ENCODE measurements at regions not wholly inside any gene's neighbourhood (a gene's known extent, or its start where the extent isn't known, plus 50 kb on each side); places are given as distances from the start of the nearest gene placed in this dataset.
"Not testable (repeated sequence)": the region's sequence is repeated elsewhere in the genome, so short reads cannot be mapped to it uniquely, and the experiment has no call there.

- TF ChIP-seq TCF7L2 (IDR thresholded peaks at IDR 0.05; ENCODE audit: borderline replicate concordance, extremely low read depth, insufficient read depth, insufficient read length) (no peak), YY1 (IDR thresholded peaks at IDR 0.05; ENCODE audit: extremely low read depth, insufficient replicate concordance, low read depth, low read length) (no peak), SIN3A (IDR thresholded peaks at IDR 0.05; ENCODE audit: low read depth) (no peak), REST (IDR thresholded peaks at IDR 0.05; ENCODE audit: low read depth) (no peak), POLR2A (IDR thresholded peaks at IDR 0.05; ENCODE audit: borderline replicate concordance, extremely low read depth, insufficient read depth, insufficient read length) (no peak)
Measured at GRCh38 chr2:150256736-150257135, 230.7 kb downstream of the RND3 start (continued).

- Histone ChIP-seq H4K20me1 (ENCODE audit: insufficient read depth) (no peaks in the 10 kb centered on the region), H3K4me3 (replicated peaks in 1 of 2; ENCODE audit: low read depth in 1 of 2, low read length in 2 of 2) (no peak overlapping the region), H3K79me2 (ENCODE audit: insufficient read depth, low read length) (no peaks in the 10 kb centered on the region), H3K27me3 (ENCODE audit: insufficient read depth, low read length) (no peaks in the 10 kb centered on the region), H2AFZ (ENCODE audit: low read depth, low read length, poor library complexity, severe bottlenecking) (no peak overlapping the region), H3K9me3 (ENCODE audit: control insufficient read depth in 1 of 2, insufficient read depth in 1 of 2, low read depth in 1 of 2, low read length in 2 of 2) (no peaks in the 10 kb centered on the region), H3K9ac (ENCODE audit: low read length) (no peak overlapping the region), H3K4me1 (ENCODE audit: control insufficient read depth in 1 of 2, insufficient read depth in 2 of 2, low read length in 2 of 2) (no peaks in the 10 kb centered on the region), H3K9me2 (ENCODE audit: insufficient read depth) (no peaks in the 10 kb centered on the region), H3K4me2 (ENCODE audit: low read length) (no peak overlapping the region), H3K36me3 (ENCODE audit: control insufficient read depth in 1 of 2, insufficient read depth in 2 of 2, low read length in 2 of 2) (no peaks in the 10 kb centered on the region), H3K27ac (ENCODE audit: low read depth, low read length) (no peak overlapping the region)
- no TSS peak for BruUV-seq (replicated peaks)
- ATAC-seq = no peak
- CTCF ChIA-PET = no interaction called here
- RAD21 ChIA-PET (ENCODE audit: low non-redundant PET in 1 of 2, low total read pairs in 2 of 2, uncharacterized antibody in 2 of 2, unreplicated experiment in 2 of 2) = no interaction called here
- DNase-seq (ENCODE audit: low read depth, low spot score) = no peak
- intact Hi-C loops (cut with micrococcal nuclease) = no loop called here
- POLR2A ChIA-PET = no interaction called here
- TF ChIP-seq SP1 (IDR thresholded peaks at IDR 0.05; ENCODE audit: low read depth) (no peak), CEBPB (IDR thresholded peaks at IDR 0.05; ENCODE audit: low read depth) (no peak), SRF (IDR thresholded peaks at IDR 0.05; ENCODE audit: low read depth) (no peak), YY1 (IDR thresholded peaks at IDR 0.05; ENCODE audit: extremely low read depth, insufficient replicate concordance, low read depth, low read length) (no peak), CBX3 (IDR thresholded peaks at IDR 0.05; ENCODE audit: low read depth) (no peak), ZNF274 (IDR thresholded peaks at IDR 0.05; ENCODE audit: low read depth, low read length) (no peak), EGR1 (IDR thresholded peaks at IDR 0.05; ENCODE audit: low read depth) (no peak), ZBTB33 (IDR thresholded peaks at IDR 0.05; ENCODE audit: extremely low read depth, insufficient replicate concordance, low read length) (no peak), EZH2 (IDR thresholded peaks at IDR 0.05) (no peak), ELF1 (IDR thresholded peaks at IDR 0.05; ENCODE audit: borderline replicate concordance, low read depth) (no peak)
Measured at GRCh38 chr2:150255528-150255927, 231.9 kb downstream of the RND3 start.

GRCh38 chr2:150249735-150250134 is 237.7 kb downstream of the RND3 start:
- intact Hi-C loops (cut with micrococcal nuclease); H3K9me3 ChIP-seq (ENCODE audit: control insufficient read depth in 1 of 2, insufficient read depth in 1 of 2, low read depth in 1 of 2, low read length in 2 of 2): not testable (repeated sequence)

More at GRCh38 chr2:150249735-150250134, 237.7 kb downstream of the RND3 start:
- RAD21 ChIA-PET (ENCODE audit: low non-redundant PET in 1 of 2, low total read pairs in 2 of 2, uncharacterized antibody in 2 of 2, unreplicated experiment in 2 of 2); H3K9me2 ChIP-seq (ENCODE audit: insufficient read depth); H3K36me3 ChIP-seq (ENCODE audit: control insufficient read depth in 1 of 2, insufficient read depth in 2 of 2, low read length in 2 of 2); H3K27me3 ChIP-seq (ENCODE audit: insufficient read depth, low read length); H3K4me3 ChIP-seq (replicated peaks in 1 of 2; ENCODE audit: low read depth in 1 of 2, low read length in 2 of 2); H3K27ac ChIP-seq (ENCODE audit: low read depth, low read length); ATAC-seq; DNase-seq (ENCODE audit: low read depth, low spot score); H3K9ac ChIP-seq (ENCODE audit: low read length); H2AFZ ChIP-seq (ENCODE audit: low read depth, low read length, poor library complexity, severe bottlenecking); H4K20me1 ChIP-seq (ENCODE audit: insufficient read depth); POLR2A ChIA-PET; BruUV-seq (replicated peaks); H3K4me1 ChIP-seq (ENCODE audit: control insufficient read depth in 1 of 2, insufficient read depth in 2 of 2, low read length in 2 of 2); H3K4me2 ChIP-seq (ENCODE audit: low read length); H3K79me2 ChIP-seq (ENCODE audit: insufficient read depth, low read length); CTCF ChIA-PET: not testable (repeated sequence)
